PFSK-1 (cell line): ENCODE measurements at regions not wholly inside any gene's neighbourhood (a gene's known extent, or its start where the extent isn't known, plus 50 kb on each side); places are given as distances from the start of the nearest gene placed in this dataset.

ENCODE experiments used
- FOXP2 ChIP-seq: optimal IDR thresholded peaks from 2 replicates; pipeline ENCODE3; 2011; ENCODE audit warnings: borderline replicate concordance, control low read depth, inconsistent platforms; ENCODE audit not compliant: insufficient read depth; ENCODE audit errors: extremely low read length, extremely low read depth
- POLR2AphosphoS5 ChIP-seq: IDR thresholded peaks from 2 replicates; pipeline ENCODE4 v1.6.1; 2012; ENCODE audit warnings: low read depth, mild to moderate bottlenecking, control low read depth, low read length, moderate library complexity
- REST ChIP-seq, 2 experiments: IDR thresholded peaks; 2 replicates each; pipeline versions ENCODE4 v1.6.1 to v1.8.0; 2011 to 2012; ENCODE audit warnings: low read depth in 2 of 2, low read length in 2 of 2, control low read depth in 1 of 2, inconsistent platforms in 1 of 2, mild to moderate bottlenecking in 1 of 2, moderate library complexity in 1 of 2; ENCODE audit not compliant: insufficient read depth in 1 of 2
- SIN3A ChIP-seq: IDR thresholded peaks from 2 replicates; pipeline ENCODE4 v1.6.1; 2012; ENCODE audit warnings: mild to moderate bottlenecking, low read length, moderate library complexity, borderline replicate concordance; ENCODE audit not compliant: insufficient read depth
- TAF1 ChIP-seq: IDR thresholded peaks from 2 replicates; pipeline ENCODE4 v1.6.1; 2012; ENCODE audit warnings: low read length, control low read depth, borderline replicate concordance; ENCODE audit not compliant: insufficient read depth

DNA sequence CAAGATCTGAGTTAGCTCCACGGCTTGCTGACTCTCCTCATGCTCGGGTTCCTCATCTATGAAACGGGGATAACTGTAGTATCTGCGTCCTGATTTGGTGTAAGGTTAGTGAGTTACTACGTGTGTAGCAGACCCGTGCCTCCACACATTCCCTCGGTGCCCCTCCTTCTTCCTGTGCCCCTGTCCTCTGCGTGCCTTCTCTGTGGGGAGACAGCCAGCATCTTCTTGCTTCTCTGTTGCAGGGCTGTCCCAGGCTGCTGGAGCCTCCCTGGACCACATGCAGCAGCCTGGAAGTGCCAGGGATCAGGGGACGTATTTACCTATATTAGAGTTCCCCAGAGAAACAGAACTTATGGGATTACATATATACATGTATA, 93.1 kb upstream of the PRNP start:
- no peak for TF ChIP-seq POLR2AphosphoS5
- TF ChIP-seq REST (IDR thresholded peaks at IDR 0.05; ENCODE audit: insufficient read depth in 1 of 2, low read depth in 2 of 2, low read length in 2 of 2), result no peak
- TF ChIP-seq TAF1, result no peak
- no peak for TF ChIP-seq SIN3A
- no peak for TF ChIP-seq FOXP2
